Neural cell (in vitro differentiated cells): ENCODE measurements at regions not wholly inside any gene's neighbourhood (a gene's known extent, or its start where the extent isn't known, plus 50 kb on each side); places are given as distances from the start of the nearest gene placed in this dataset.

Experiments
- EZH2 ChIP-seq: fragments of 200-600, 300-800 bp; shearing (Covaris generic), sonication (generic); IDR thresholded peaks from 2 replicates; pipeline ENCODE4 v1.6.1; 2014; ENCODE audit warnings: antibody characterized with exemption, low read length, borderline replicate concordance, mild to moderate bottlenecking; ENCODE audit not compliant: insufficient read depth, poor library complexity, severe bottlenecking
- TAF1 ChIP-seq: IDR thresholded peaks from 2 replicates; pipeline ENCODE4 v1.6.1; 2012; ENCODE audit warnings: low read depth
- TF ChIP-seq, protein P1 (sequence below): fragments of 450-650 bp; IDR thresholded peaks from 2 replicates; pipeline ENCODE4 v1.5.1; 2014; ENCODE audit warnings: antibody characterized with exemption, mild to moderate bottlenecking, moderate library complexity; ENCODE audit not compliant: poor library complexity, severe bottlenecking

DNA sequence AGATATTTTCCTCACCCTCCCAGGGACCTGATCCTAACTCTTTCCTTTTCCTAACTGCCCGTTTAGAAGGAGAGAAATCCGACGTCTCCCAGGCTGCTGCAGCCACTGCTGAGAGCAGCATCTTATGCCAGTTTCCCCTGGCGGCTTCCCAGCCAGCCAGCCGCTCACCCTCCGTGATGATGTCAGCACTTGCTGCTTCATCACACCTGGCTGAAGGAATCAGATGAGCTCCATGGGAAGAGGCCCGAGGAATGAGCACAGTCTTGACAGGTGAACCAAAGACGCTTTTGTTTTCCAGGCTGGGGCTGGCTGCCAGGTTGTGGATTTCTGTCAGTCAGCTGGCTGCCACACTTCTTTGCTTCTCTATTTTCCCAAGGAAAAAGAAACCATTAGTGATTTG, 445.1 kb upstream of the RBMS3 start:
- TF ChIP-seq, protein P1, sequence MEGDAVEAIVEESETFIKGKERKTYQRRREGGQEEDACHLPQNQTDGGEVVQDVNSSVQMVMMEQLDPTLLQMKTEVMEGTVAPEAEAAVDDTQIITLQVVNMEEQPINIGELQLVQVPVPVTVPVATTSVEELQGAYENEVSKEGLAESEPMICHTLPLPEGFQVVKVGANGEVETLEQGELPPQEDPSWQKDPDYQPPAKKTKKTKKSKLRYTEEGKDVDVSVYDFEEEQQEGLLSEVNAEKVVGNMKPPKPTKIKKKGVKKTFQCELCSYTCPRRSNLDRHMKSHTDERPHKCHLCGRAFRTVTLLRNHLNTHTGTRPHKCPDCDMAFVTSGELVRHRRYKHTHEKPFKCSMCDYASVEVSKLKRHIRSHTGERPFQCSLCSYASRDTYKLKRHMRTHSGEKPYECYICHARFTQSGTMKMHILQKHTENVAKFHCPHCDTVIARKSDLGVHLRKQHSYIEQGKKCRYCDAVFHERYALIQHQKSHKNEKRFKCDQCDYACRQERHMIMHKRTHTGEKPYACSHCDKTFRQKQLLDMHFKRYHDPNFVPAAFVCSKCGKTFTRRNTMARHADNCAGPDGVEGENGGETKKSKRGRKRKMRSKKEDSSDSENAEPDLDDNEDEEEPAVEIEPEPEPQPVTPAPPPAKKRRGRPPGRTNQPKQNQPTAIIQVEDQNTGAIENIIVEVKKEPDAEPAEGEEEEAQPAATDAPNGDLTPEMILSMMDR = no peak
- TF ChIP-seq EZH2 (no peak), TAF1 (no peak)
